Activated CD4-positive, alpha-beta T cell treated with anti-CD3 and anti-CD28 coated beads for 48 hours (primary cell): ENCODE measurements at regions not wholly inside any gene's neighbourhood (a gene's known extent, or its start where the extent isn't known, plus 50 kb on each side); places are given as distances from the start of the nearest gene placed in this dataset.

ENCODE experiments used
- DNase-seq: peaks from one replicate; pipeline ENCODE4 v3.0.0-alpha.2; 2020

- DNase-seq: no peak
Measured at GRCh38 chr13:78420814-78421213, 182.5 kb downstream of the POU4F1 start.

GRCh38 chr13:78413887-78414553 is 189.3 kb downstream of the POU4F1 start:
- DNase-seq: no peak

DNA sequence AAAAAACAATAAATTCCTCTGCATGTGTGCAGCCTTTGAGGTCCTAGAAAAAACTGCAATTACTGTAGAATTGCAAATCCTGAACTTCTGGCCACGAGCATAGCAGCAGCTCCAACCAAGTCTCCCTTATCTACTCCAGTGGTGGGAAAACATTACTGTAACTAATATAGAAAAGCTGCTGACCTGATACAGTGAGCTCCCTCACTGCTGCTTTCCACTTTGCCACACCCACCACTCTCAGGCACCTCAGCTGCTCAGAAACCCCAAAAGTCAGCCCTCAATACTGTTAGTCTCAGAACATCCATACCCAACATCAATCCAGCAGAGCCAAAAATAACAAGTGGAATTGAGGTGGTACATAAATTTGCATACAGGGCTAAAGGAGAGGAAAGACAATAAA is 192.5 kb downstream of the POU4F1 start:
- no peak for DNase-seq

- no peak for DNase-seq
Measured at GRCh38 chr13:78410164-78410563, 193.2 kb downstream of the POU4F1 start.

- no peak for DNase-seq
Measured at GRCh38 chr13:78409172-78409571, 194.2 kb downstream of the POU4F1 start.

- DNase-seq: no peak
Measured at GRCh38 chr13:78404846-78405360, 198.4 kb downstream of the POU4F1 start.

- DNase-seq: no peak
Measured at GRCh38 chr13:78402708-78403400, 200.5 kb downstream of the POU4F1 start.

DNA sequence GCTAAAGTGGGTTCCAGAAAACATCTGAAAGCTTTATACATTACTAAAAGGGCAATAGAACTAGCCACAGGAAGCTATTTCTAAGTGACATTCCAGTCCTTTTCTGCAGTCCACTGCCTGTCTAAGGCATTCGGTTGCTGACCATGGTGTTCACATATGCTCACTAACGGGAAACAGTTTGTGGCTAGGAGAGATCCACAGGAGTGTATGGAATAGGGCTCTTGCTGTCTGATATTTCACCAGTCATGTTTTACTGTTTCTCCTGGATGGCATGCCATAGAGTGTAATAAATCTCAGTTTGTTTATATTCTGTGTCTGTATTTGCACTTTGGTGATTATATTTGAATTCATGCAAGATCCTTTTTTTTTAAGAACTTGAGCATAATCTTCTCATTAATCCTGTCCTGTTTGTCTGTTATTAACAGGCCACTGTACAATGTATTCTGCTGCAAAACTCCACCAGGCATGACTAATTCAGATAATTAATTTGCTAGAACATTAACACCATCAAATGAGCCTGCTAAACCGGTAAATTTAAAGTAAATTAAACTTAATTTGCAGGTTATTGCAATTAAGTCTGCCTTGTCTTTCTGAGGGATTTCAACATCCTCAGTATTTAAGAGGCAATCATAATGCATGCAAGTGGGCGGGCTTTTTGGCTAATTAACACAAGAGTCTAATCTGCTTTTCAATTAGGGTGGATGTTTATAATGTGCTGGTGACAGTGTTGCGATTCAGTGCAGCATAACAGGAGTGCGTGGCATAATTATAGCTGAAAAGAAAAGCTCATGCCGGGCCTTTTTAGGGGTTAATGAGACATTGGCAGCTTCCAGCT is 201.3 kb downstream of the POU4F1 start:
- no peak for DNase-seq

- no peak for DNase-seq
Measured at GRCh38 chr13:78398743-78399410, 204.5 kb downstream of the POU4F1 start.

DNA sequence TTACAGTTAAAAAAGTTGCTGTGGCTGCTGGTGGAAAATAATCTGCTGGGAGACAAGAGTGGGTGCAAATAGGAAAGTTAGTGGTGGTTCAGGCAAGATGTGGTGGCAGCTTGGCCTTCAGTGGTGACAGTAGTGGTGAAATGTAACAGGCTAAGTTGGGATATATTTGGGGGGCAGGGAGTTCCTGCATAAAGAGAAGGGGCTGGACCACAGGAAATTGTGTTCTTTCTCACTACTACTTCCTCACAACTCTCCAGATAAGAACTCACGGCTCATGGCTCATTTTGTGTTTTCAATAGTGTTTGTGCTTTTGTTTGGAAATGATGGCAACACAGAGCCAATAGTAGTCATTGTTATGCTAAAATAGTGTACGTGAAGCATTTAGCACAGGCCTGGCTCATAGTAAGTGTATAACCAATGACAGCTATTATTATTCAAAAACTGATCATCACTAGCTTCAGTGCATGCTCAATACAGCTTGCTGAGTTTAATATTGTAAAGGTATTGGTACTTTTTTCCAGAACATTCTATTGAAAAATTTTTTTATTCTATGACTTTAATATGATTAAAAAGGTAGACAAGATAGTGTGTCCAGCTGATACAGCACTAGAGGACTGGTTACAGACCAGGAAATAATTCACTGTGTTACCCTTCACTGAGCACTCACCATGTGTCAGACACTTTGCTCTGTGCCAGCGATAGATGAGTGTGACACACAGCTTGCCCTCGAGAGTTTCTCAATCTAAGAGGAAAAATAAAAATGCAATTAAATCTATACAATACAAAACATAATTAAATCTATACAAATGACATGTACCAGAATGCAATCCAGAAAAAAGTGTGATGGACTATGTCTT is 209.8 kb downstream of the POU4F1 start:
- DNase-seq: no peak

- DNase-seq: no peak
Measured at GRCh38 chr13:78383899-78384298, 219.5 kb downstream of the POU4F1 start.

- DNase-seq: no peak
Measured at GRCh38 chr13:78383071-78383484, 220.3 kb downstream of the POU4F1 start.

GRCh38 chr13:78382491-78382890 is 220.9 kb downstream of the POU4F1 start:
- DNase-seq: no peak

- no peak for DNase-seq
Measured at GRCh38 chr13:78376822-78377221, 226.5 kb downstream of the POU4F1 start.

DNA sequence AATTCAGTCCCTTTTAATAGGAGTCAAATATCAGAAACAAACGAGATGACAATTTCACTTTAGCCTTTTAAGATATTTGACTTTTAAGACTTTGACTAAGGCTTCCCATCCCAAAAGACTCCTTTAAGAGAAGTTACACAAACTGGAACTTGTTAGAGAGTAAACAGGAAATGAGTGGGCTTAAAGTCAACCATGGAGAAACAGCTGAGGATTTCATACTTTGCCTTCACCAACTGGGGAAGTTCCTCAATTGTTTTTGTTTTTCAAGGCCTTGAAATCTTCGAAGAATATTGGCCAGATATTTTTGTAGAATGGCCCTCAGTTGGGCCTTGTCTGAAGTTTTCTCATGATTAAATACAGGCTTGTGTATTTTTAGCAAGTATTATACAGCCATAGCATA is 227.3 kb downstream of the POU4F1 start:
- DNase-seq: no peak

GRCh38 chr13:78372581-78372980 is 230.8 kb downstream of the POU4F1 start:
- no peak for DNase-seq

DNA sequence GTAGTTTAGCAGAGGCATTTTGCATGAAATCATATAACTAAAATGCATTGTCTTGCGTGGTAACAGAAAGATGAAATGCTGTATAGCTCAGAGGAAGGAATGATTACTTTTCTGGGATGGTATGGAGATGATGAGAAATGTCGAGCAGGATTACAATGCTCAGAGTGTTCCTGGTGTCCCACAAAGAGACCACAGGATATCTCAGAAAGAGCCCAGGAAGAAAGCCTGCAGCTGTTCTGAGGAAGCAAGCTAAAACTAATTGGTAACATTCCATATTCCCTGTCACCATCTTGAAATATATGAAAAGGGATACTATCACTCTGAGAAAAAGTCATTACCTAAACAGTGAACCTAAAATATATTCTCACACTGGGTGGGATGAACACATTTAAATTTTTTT is 233.1 kb downstream of the POU4F1 start:
- no peak for DNase-seq

DNA sequence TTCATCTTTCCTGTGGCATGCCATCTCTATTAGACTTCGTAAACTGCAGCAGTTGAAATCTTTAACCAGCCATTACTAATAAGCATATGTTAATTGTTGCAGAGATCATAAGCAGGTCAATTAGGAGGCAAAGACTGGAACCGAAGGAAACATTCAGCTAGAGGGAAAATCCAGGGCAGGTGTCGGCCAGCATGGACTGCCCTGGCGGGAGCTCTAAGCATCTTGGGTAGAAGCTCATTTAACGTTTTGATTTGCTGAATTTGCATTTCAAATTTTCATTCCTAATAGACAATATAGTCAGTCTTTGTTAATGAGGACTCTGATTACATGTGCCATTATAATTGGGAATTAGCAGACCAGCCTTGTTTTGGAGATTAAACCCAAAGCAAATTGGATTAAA is 238.6 kb downstream of the POU4F1 start:
- DNase-seq: no peak

DNA sequence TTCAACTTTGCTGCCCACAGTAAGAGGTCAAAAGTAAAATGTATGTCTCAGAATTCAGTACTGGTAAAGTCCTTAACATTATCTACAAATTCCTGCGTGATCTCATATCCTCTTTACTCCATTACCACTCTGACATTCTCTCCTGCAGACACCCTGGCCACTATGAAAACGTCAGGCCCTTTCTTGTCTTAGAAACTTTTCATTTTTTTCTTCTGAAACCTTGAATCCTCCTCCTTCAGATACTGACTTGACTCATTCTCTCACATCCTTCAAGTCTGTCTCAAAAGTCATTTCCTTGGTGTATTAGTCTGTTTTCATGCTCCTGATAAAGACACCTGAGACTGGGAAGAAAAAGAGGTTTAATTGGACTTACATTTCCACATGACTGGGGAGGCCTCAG is 262.3 kb downstream of the POU4F1 start:
- no peak for DNase-seq

GRCh38 chr13:78339927-78340326 is 263.4 kb downstream of the POU4F1 start:
- no peak for DNase-seq

DNA sequence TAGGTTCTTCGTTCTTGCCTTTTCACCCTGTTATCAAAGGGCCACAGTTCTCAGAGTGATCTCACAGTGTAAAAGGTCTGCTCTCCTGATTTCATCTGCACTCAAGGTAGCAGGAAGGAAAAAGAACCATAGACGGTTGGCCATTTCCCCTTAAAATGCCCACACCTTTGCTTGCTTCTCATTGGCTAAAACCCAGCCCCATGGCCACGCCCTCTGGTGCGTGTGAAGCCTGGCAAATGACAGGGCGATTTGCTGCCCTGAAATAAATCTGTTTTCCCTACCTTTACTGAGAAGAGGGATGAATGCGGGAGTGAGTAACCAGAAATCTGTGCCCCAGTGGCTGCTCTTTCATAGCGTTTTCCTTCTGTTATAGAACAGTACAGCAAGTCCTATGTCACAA is 269.3 kb downstream of the POU4F1 start:
- no peak for DNase-seq

DNA sequence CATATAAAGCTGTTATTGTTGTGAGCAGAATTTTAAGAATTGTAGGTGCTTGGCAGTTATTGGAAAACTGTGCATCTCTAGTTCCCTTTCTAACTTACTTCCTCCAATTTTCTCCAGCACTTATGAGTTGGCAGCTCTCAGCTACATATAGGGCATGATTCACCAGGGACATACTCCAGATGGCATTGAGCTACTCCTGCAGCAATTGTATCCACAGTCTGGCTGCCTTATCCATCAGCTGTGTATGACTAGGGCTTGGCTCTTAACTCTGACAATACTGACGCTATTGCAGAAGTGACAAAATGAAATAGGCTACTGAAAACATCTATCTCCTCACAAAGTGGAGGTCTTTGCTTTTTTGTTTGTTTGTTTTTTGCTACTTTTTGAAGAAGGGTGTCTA is 276.7 kb downstream of the POU4F1 start:
- no peak for DNase-seq
